NB4 (cell line): ENCODE measurements at regions not wholly inside any gene's neighbourhood (a gene's known extent, or its start where the extent isn't known, plus 50 kb on each side); places are given as distances from the start of the nearest gene placed in this dataset.

Experiments
- POLR2A ChIP-seq: IDR thresholded peaks from 2 replicates; pipeline ENCODE4 v1.6.1; 2011; ENCODE audit warnings: mild to moderate bottlenecking; ENCODE audit not compliant: insufficient read length; ENCODE audit errors: extremely low read depth
- TF ChIP-seq, protein P1 (sequence below): IDR thresholded peaks from one replicate; pipeline ENCODE4 v1.5.1; 2012; ENCODE audit warnings: low read depth, low read length

DNA sequence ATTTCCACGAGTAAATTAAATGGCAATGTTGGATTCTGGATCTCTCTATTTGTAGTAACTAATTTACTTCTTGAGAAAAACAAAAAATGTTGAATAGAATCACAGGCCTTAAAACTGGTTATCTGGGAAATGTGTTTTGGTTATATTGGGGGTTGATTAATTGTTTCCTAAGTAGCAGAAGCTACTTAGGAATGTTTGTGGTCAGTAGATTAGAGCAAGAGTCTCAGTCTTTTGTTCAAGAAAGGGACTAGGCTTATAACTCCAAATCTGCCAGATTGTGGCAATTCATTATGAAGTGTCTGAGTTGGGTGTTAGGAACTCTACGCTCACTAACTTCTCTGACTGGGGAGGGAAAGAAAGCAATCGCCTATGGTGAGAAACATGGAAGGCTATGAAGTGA lies 244.3 kb upstream of the PHYHIPL start:
- TF ChIP-seq, protein P1, sequence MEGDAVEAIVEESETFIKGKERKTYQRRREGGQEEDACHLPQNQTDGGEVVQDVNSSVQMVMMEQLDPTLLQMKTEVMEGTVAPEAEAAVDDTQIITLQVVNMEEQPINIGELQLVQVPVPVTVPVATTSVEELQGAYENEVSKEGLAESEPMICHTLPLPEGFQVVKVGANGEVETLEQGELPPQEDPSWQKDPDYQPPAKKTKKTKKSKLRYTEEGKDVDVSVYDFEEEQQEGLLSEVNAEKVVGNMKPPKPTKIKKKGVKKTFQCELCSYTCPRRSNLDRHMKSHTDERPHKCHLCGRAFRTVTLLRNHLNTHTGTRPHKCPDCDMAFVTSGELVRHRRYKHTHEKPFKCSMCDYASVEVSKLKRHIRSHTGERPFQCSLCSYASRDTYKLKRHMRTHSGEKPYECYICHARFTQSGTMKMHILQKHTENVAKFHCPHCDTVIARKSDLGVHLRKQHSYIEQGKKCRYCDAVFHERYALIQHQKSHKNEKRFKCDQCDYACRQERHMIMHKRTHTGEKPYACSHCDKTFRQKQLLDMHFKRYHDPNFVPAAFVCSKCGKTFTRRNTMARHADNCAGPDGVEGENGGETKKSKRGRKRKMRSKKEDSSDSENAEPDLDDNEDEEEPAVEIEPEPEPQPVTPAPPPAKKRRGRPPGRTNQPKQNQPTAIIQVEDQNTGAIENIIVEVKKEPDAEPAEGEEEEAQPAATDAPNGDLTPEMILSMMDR, result no peak
- no peak for TF ChIP-seq POLR2A
